ENCODE measurements at regions not wholly inside any gene's neighbourhood (a gene's known extent, or its start where the extent isn't known, plus 50 kb on each side); places are given as distances from the start of the nearest gene placed in this dataset.

DNA sequence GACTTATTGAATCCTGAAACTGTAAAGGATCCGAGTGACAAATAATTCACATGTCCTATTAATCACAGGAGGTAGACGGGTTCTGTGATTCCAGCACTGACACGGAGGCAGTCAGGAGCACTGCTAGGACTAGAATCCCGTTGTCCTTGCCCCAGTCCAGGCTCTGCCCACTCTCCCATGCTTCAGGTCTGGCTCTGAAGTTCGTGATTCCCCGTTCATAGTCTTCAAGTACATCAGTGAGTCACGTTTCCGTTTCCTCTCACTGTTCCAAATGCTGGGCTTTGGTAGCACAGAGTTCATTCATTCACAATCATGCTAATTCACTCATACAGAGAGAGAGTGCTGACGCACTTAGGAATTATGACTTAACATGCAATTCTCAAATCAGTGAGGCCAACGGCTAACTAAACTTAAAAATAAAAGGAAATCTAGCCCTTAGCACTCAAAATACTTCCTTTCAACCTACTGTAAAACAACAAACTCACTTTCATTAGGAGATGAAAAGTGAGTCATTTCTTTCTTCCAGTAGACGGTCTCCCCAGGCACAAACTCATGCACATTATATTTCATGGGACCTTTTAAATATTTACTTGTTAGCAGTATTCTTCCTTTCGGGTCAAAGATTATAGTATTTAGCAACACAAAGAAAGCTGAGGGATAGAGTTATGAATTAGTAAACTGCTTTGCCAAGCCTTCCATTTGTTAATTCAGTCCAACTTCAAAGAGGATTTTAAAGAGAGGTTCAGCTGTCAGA, 94.0 kb upstream of the NHSL1 start (continued):
- TF ChIP-seq, protein P1, sequence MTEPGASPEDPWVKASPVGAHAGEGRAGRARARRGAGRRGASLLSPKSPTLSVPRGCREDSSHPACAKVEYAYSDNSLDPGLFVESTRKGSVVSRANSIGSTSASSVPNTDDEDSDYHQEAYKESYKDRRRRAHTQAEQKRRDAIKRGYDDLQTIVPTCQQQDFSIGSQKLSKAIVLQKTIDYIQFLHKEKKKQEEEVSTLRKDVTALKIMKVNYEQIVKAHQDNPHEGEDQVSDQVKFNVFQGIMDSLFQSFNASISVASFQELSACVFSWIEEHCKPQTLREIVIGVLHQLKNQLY (CRISPR knock-in tag; IDR thresholded peaks at IDR 0.05): peak; percentile 60; the same call in 1 of the 2 replicates
- TF ChIP-seq ZNF430 (CRISPR knock-in tag; IDR thresholded peaks at IDR 0.05) (no peak), NCOR1 (IDR thresholded peaks at IDR 0.05; ENCODE audit: borderline replicate concordance, low read length) (peak; percentile 77; the same call in 1 of the 2 replicates), ZNF331 (CRISPR knock-in tag; IDR thresholded peaks at IDR 0.05) (no peak), ZNF629 (CRISPR knock-in tag; conservative IDR thresholded peaks at IDR 0.05) (0 out of 2 replicates have a peak, but pooled peaks have one; percentile 26), HNF4G (IDR thresholded peaks at IDR 0.05; ENCODE audit: borderline replicate concordance, low read depth, low read length) (no peak), HNF4G (CRISPR knock-in tag; IDR thresholded peaks at IDR 0.05; ENCODE audit: borderline replicate concordance, low read depth) (0 out of 2 replicates have a peak, but pooled peaks have one; percentile 29), ELF1 (CRISPR knock-in tag; IDR thresholded peaks at IDR 0.05) (no peak), ERF (CRISPR knock-in tag; IDR thresholded peaks at IDR 0.05) (peak; percentile 89), RXRB (CRISPR knock-in tag; IDR thresholded peaks at IDR 0.05; ENCODE audit: borderline replicate concordance) (peak; percentile 64), ZNF282 (IDR thresholded peaks at IDR 0.05; ENCODE audit: partially characterized antibody) (no peak), ZNF224 (CRISPR knock-in tag; IDR thresholded peaks at IDR 0.05) (no peak), ADNP (CRISPR knock-in tag; IDR thresholded peaks at IDR 0.05) (no peak), HNRNPLL (IDR thresholded peaks at IDR 0.05; ENCODE audit: low read depth, low read length, poor library complexity, severe bottlenecking) (no peak), ZNF839 (CRISPR knock-in tag; IDR thresholded peaks at IDR 0.05; ENCODE audit: borderline replicate concordance) (no peak), ZNF101 (CRISPR knock-in tag; IDR thresholded peaks at IDR 0.05; ENCODE audit: borderline replicate concordance, low read depth) (no peak), MAFG (CRISPR knock-in tag; IDR thresholded peaks at IDR 0.05) (no peak), SMAD1 (CRISPR knock-in tag; IDR thresholded peaks at IDR 0.05; ENCODE audit: borderline replicate concordance, low read depth) (no peak)
- TF ChIP-seq, protein P2, sequence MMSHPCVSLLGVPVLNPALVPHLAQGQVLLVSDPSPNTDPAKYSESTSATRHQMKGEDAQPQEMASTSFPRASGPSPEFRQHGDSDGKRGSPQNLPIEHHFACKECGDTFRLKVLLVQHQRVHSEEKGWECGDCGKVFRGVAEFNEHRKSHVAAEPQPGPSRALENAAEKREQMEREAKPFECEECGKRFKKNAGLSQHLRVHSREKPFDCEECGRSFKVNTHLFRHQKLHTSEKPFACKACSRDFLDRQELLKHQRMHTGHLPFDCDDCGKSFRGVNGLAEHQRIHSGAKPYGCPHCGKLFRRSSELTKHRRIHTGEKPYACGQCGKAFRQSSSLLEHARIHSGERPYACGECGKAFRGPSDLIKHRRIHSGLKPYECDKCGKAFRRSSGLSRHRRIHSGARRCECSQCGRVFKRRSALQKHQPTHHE (CRISPR knock-in tag; IDR thresholded peaks at IDR 0.05; ENCODE audit: borderline replicate concordance): no peak; the same call in 1 of the 2 replicates
- TF ChIP-seq, protein P3, sequence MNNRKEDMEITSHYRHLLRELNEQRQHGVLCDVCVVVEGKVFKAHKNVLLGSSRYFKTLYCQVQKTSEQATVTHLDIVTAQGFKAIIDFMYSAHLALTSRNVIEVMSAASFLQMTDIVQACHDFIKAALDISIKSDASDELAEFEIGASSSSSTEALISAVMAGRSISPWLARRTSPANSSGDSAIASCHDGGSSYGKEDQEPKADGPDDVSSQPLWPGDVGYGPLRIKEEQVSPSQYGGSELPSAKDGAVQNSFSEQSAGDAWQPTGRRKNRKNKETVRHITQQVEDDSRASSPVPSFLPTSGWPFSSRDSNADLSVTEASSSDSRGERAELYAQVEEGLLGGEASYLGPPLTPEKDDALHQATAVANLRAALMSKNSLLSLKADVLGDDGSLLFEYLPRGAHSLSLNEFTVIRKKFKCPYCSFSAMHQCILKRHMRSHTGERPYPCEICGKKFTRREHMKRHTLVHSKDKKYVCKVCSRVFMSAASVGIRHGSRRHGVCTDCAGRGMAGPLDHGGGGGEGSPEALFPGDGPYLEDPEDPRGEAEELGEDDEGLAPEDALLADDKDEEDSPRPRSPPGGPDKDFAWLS (CRISPR knock-in tag; IDR thresholded peaks at IDR 0.05; ENCODE audit: borderline replicate concordance): no peak
- TF ChIP-seq, protein P4, sequence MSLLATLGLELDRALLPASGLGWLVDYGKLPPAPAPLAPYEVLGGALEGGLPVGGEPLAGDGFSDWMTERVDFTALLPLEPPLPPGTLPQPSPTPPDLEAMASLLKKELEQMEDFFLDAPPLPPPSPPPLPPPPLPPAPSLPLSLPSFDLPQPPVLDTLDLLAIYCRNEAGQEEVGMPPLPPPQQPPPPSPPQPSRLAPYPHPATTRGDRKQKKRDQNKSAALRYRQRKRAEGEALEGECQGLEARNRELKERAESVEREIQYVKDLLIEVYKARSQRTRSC (CRISPR knock-in tag; IDR thresholded peaks at IDR 0.05; ENCODE audit: low read depth): no peak
- TF ChIP-seq, protein P5, sequence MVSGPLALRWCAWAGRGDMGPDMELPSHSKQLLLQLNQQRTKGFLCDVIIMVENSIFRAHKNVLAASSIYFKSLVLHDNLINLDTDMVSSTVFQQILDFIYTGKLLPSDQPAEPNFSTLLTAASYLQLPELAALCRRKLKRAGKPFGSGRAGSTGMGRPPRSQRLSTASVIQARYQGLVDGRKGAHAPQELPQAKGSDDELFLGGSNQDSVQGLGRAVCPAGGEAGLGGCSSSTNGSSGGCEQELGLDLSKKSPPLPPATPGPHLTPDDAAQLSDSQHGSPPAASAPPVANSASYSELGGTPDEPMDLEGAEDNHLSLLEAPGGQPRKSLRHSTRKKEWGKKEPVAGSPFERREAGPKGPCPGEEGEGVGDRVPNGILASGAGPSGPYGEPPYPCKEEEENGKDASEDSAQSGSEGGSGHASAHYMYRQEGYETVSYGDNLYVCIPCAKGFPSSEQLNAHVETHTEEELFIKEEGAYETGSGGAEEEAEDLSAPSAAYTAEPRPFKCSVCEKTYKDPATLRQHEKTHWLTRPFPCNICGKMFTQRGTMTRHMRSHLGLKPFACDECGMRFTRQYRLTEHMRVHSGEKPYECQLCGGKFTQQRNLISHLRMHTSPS (CRISPR knock-in tag; IDR thresholded peaks at IDR 0.05; ENCODE audit: low read depth): no peak
- TF ChIP-seq, protein P6, sequence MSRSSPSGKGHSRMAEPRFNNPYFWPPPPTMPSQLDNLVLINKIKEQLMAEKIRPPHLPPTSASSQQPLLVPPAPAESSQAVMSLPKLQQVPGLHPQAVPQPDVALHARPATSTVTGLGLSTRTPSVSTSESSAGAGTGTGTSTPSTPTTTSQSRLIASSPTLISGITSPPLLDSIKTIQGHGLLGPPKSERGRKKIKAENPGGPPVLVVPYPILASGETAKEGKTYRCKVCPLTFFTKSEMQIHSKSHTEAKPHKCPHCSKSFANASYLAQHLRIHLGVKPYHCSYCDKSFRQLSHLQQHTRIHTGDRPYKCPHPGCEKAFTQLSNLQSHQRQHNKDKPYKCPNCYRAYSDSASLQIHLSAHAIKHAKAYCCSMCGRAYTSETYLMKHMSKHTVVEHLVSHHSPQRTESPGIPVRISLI (CRISPR knock-in tag; IDR thresholded peaks at IDR 0.05; ENCODE audit: borderline replicate concordance): no peak
